ENCODE measurements at regions not wholly inside any gene's neighbourhood (a gene's known extent, or its start where the extent isn't known, plus 50 kb on each side); places are given as distances from the start of the nearest gene placed in this dataset.

DNA sequence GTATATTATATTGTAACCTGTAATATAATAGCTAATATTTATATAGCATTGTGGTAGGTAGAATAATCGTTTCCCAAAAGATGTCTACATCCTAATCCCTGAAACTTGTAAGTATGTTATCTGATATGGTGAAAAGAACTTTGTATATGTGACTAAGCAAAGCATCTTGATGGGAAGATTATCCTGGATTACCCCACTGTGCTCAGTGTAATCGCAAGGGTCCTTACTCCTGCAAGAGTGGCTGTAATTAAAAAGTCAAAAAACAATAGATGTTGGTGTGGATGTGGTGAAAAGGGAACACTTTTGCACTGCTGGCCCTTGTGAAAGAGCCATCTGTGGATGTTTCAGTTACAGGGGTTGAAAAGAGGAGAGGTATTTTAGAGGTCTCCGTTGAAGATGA is 95.2 kb downstream of the EDN1 start:
- H2AFZ ChIP-seq (ENCODE audit: low read length) = no peak overlapping the region
- H3K4me1 ChIP-seq (ENCODE audit: low read length) = no peaks in the 10 kb centered on the region
- H3K27me3 ChIP-seq (ENCODE audit: low read length) = no peaks in the 10 kb centered on the region
- no peaks in the 10 kb centered on the region for H4K20me1 ChIP-seq (ENCODE audit: insufficient read depth, low read depth, low read length)
- H3K9me2 ChIP-seq (replicated peaks; ENCODE audit: insufficient read depth, low read length) = no peaks in the 10 kb centered on the region
- no peak overlapping the region for H3K9ac ChIP-seq (ENCODE audit: low read length)
- no peak overlapping the region for H3K4me3 ChIP-seq (ENCODE audit: low read length)
- H3K36me3 ChIP-seq (ENCODE audit: insufficient read depth, low read length) = no peaks in the 10 kb centered on the region
- H3K4me2 ChIP-seq (ENCODE audit: low read depth, low read length, poor library complexity, severe bottlenecking) = no peak overlapping the region
- no peaks in the 10 kb centered on the region for H3K9me3 ChIP-seq (ENCODE audit: low read length)
- H3K27ac ChIP-seq (ENCODE audit: low read length) = no peak overlapping the region
- DNase-seq = no peak
- H3K79me2 ChIP-seq (ENCODE audit: low read length) = no peaks in the 10 kb centered on the region

- no peaks in the 10 kb centered on the region for H3K79me2 ChIP-seq (ENCODE audit: low read length)
- no peak overlapping the region for H3K4me2 ChIP-seq (ENCODE audit: low read depth, low read length, poor library complexity, severe bottlenecking)
- H3K9me3 ChIP-seq (ENCODE audit: low read length) = no peaks in the 10 kb centered on the region
- no peaks in the 10 kb centered on the region for H3K36me3 ChIP-seq (ENCODE audit: insufficient read depth, low read length)
- no peak overlapping the region for H3K4me3 ChIP-seq (ENCODE audit: low read length)
- H2AFZ ChIP-seq (ENCODE audit: low read length) = no peak overlapping the region
- H3K27me3 ChIP-seq (ENCODE audit: low read length) = no peaks in the 10 kb centered on the region
- H3K27ac ChIP-seq (ENCODE audit: low read length) = no peak overlapping the region
- no peaks in the 10 kb centered on the region for H3K4me1 ChIP-seq (ENCODE audit: low read length)
- H3K9ac ChIP-seq (ENCODE audit: low read length) = no peak overlapping the region
- H4K20me1 ChIP-seq (ENCODE audit: insufficient read depth, low read depth, low read length) = no peaks in the 10 kb centered on the region
- no peak for DNase-seq
- H3K9me2 ChIP-seq (replicated peaks; ENCODE audit: insufficient read depth, low read length) = no peaks in the 10 kb centered on the region
Observed at GRCh38 chr6:12386816-12387215, 96.7 kb downstream of the EDN1 start.

- H3K79me2 ChIP-seq (ENCODE audit: low read length) = no peaks in the 10 kb centered on the region
- no peaks in the 10 kb centered on the region for H3K27me3 ChIP-seq (ENCODE audit: low read length)
- no peak overlapping the region for H3K9ac ChIP-seq (ENCODE audit: low read length)
Observed at GRCh38 chr6:12391472-12391871, 101.3 kb downstream of the EDN1 start.

GRCh38 chr6:12392490-12392889 is 102.3 kb downstream of the EDN1 start:
- H3K4me2 ChIP-seq (ENCODE audit: low read depth, low read length, poor library complexity, severe bottlenecking) = no peak overlapping the region
- H3K79me2 ChIP-seq (ENCODE audit: low read length) = no peaks in the 10 kb centered on the region
- no peak overlapping the region for H3K9ac ChIP-seq (ENCODE audit: low read length)
- no peak overlapping the region for H3K27ac ChIP-seq (ENCODE audit: low read length)
- H4K20me1 ChIP-seq (ENCODE audit: insufficient read depth, low read depth, low read length) = no peaks in the 10 kb centered on the region
- H2AFZ ChIP-seq (ENCODE audit: low read length) = no peak overlapping the region
- H3K27me3 ChIP-seq (ENCODE audit: low read length) = no peaks in the 10 kb centered on the region
- no peaks in the 10 kb centered on the region for H3K9me3 ChIP-seq (ENCODE audit: low read length)
- no peak overlapping the region for H3K4me3 ChIP-seq (ENCODE audit: low read length)
- H3K4me1 ChIP-seq (ENCODE audit: low read length) = no peaks in the 10 kb centered on the region
- no peaks in the 10 kb centered on the region for H3K36me3 ChIP-seq (ENCODE audit: insufficient read depth, low read length)
- no peaks in the 10 kb centered on the region for H3K9me2 ChIP-seq (replicated peaks; ENCODE audit: insufficient read depth, low read length)
- no peak for DNase-seq

More at GRCh38 chr6:12391472-12391871, 101.3 kb downstream of the EDN1 start:
- Histone ChIP-seq H3K4me3 (ENCODE audit: low read length) (no peak overlapping the region), H3K27ac (ENCODE audit: low read length) (no peak overlapping the region), H3K4me1 (ENCODE audit: low read length) (no peaks in the 10 kb centered on the region), H3K9me2 (replicated peaks; ENCODE audit: insufficient read depth, low read length) (no peaks in the 10 kb centered on the region), H4K20me1 (ENCODE audit: insufficient read depth, low read depth, low read length) (no peaks in the 10 kb centered on the region), H3K36me3 (ENCODE audit: insufficient read depth, low read length) (no peaks in the 10 kb centered on the region), H3K4me2 (ENCODE audit: low read depth, low read length, poor library complexity, severe bottlenecking) (no peak overlapping the region), H3K9me3 (ENCODE audit: low read length) (no peaks in the 10 kb centered on the region), H2AFZ (ENCODE audit: low read length) (no peak overlapping the region)
- DNase-seq = no peak

- H3K27me3 ChIP-seq (ENCODE audit: low read length) = no peaks in the 10 kb centered on the region
- no peak overlapping the region for H3K4me2 ChIP-seq (ENCODE audit: low read depth, low read length, poor library complexity, severe bottlenecking)
- no peaks in the 10 kb centered on the region for H3K79me2 ChIP-seq (ENCODE audit: low read length)
- H3K4me1 ChIP-seq (ENCODE audit: low read length) = no peaks in the 10 kb centered on the region
- DNase-seq = no peak
- no peak overlapping the region for H3K9ac ChIP-seq (ENCODE audit: low read length)
- no peaks in the 10 kb centered on the region for H3K9me2 ChIP-seq (replicated peaks; ENCODE audit: insufficient read depth, low read length)
- no peak overlapping the region for H3K27ac ChIP-seq (ENCODE audit: low read length)
- no peak overlapping the region for H2AFZ ChIP-seq (ENCODE audit: low read length)
- no peak overlapping the region for H3K4me3 ChIP-seq (ENCODE audit: low read length)
- H3K36me3 ChIP-seq (ENCODE audit: insufficient read depth, low read length) = no peaks in the 10 kb centered on the region
- H4K20me1 ChIP-seq (ENCODE audit: insufficient read depth, low read depth, low read length) = no peaks in the 10 kb centered on the region
- H3K9me3 ChIP-seq (ENCODE audit: low read length) = no peaks in the 10 kb centered on the region
Observed at GRCh38 chr6:12393100-12393499, 102.9 kb downstream of the EDN1 start.

GRCh38 chr6:12394170-12394569 is 104.0 kb downstream of the EDN1 start:
- H3K9ac ChIP-seq (ENCODE audit: low read length) = no peak overlapping the region
- H3K79me2 ChIP-seq (ENCODE audit: low read length) = no peaks in the 10 kb centered on the region
- H3K27me3 ChIP-seq (ENCODE audit: low read length) = no peaks in the 10 kb centered on the region
- DNase-seq = no peak
- H3K9me2 ChIP-seq (replicated peaks; ENCODE audit: insufficient read depth, low read length) = no peaks in the 10 kb centered on the region
- H3K4me1 ChIP-seq (ENCODE audit: low read length) = no peaks in the 10 kb centered on the region
- H3K9me3 ChIP-seq (ENCODE audit: low read length) = no peaks in the 10 kb centered on the region
- no peak overlapping the region for H3K4me3 ChIP-seq (ENCODE audit: low read length)
- no peaks in the 10 kb centered on the region for H4K20me1 ChIP-seq (ENCODE audit: insufficient read depth, low read depth, low read length)
- H3K27ac ChIP-seq (ENCODE audit: low read length) = no peak overlapping the region
- H3K36me3 ChIP-seq (ENCODE audit: insufficient read depth, low read length) = no peaks in the 10 kb centered on the region
- H2AFZ ChIP-seq (ENCODE audit: low read length) = no peak overlapping the region
- no peak overlapping the region for H3K4me2 ChIP-seq (ENCODE audit: low read depth, low read length, poor library complexity, severe bottlenecking)

- no peak overlapping the region for H3K4me2 ChIP-seq (ENCODE audit: low read depth, low read length, poor library complexity, severe bottlenecking)
- H3K27me3 ChIP-seq (ENCODE audit: low read length) = no peaks in the 10 kb centered on the region
- H3K9ac ChIP-seq (ENCODE audit: low read length) = no peak overlapping the region
- H3K36me3 ChIP-seq (ENCODE audit: insufficient read depth, low read length) = no peaks in the 10 kb centered on the region
- H4K20me1 ChIP-seq (ENCODE audit: insufficient read depth, low read depth, low read length) = no peaks in the 10 kb centered on the region
- no peaks in the 10 kb centered on the region for H3K9me3 ChIP-seq (ENCODE audit: low read length)
- no peak overlapping the region for H3K27ac ChIP-seq (ENCODE audit: low read length)
- H3K4me3 ChIP-seq (ENCODE audit: low read length) = no peak overlapping the region
- no peak for DNase-seq
- H3K79me2 ChIP-seq (ENCODE audit: low read length) = no peaks in the 10 kb centered on the region
- H3K4me1 ChIP-seq (ENCODE audit: low read length) = no peaks in the 10 kb centered on the region
- H3K9me2 ChIP-seq (replicated peaks; ENCODE audit: insufficient read depth, low read length) = no peaks in the 10 kb centered on the region
- no peak overlapping the region for H2AFZ ChIP-seq (ENCODE audit: low read length)
Observed at GRCh38 chr6:12395898-12396297, 105.7 kb downstream of the EDN1 start.

DNA sequence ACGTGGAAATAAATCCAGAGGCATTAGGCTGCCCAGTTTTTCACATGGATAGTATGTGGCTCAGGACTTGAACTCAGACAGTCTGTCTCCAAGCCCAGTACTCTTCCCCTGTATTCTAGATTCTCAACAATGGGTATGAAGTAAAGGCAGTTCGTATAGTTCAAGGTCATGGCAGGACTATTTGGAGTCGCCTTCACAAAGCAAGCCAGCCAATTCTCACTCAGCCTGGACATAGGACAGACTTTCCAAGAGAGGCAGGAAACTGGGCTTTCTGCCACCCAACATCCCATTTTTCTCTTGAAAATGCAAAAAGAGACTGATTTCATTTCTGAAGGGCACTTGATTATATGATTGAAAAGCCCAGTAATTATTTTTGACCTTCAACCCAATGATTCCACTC is 111.0 kb downstream of the EDN1 start:
- no peak overlapping the region for H2AFZ ChIP-seq (ENCODE audit: low read length)

GRCh38 chr6:12403201-12403826 is 113.2 kb downstream of the EDN1 start:
- H2AFZ ChIP-seq (ENCODE audit: low read length) = no peak overlapping the region
- no peaks in the 10 kb centered on the region for H3K36me3 ChIP-seq (ENCODE audit: insufficient read depth, low read length)
- no peak overlapping the region for H3K4me2 ChIP-seq (ENCODE audit: low read depth, low read length, poor library complexity, severe bottlenecking)

More for the DNA sequence above, 111.0 kb downstream of the EDN1 start:
- no peak overlapping the region for H3K9ac ChIP-seq (ENCODE audit: low read length)
- no peak overlapping the region for H3K4me3 ChIP-seq (ENCODE audit: low read length)
- DNase-seq = no peak
- no peaks in the 10 kb centered on the region for H3K4me1 ChIP-seq (ENCODE audit: low read length)
- H3K9me3 ChIP-seq (ENCODE audit: low read length) = no peaks in the 10 kb centered on the region
- H3K4me2 ChIP-seq (ENCODE audit: low read depth, low read length, poor library complexity, severe bottlenecking) = no peak overlapping the region
- H4K20me1 ChIP-seq (ENCODE audit: insufficient read depth, low read depth, low read length) = no peaks in the 10 kb centered on the region
- H3K27ac ChIP-seq (ENCODE audit: low read length) = no peak overlapping the region
- H3K79me2 ChIP-seq (ENCODE audit: low read length) = no peaks in the 10 kb centered on the region
- H3K36me3 ChIP-seq (ENCODE audit: insufficient read depth, low read length) = no peaks in the 10 kb centered on the region
- no peaks in the 10 kb centered on the region for H3K9me2 ChIP-seq (replicated peaks; ENCODE audit: insufficient read depth, low read length)
- H3K27me3 ChIP-seq (ENCODE audit: low read length) = no peaks in the 10 kb centered on the region

More at GRCh38 chr6:12403201-12403826, 113.2 kb downstream of the EDN1 start:
- H3K4me1 ChIP-seq (ENCODE audit: low read length) = no peaks in the 10 kb centered on the region
- no peak overlapping the region for H3K4me3 ChIP-seq (ENCODE audit: low read length)
- H3K9ac ChIP-seq (ENCODE audit: low read length) = no peak overlapping the region
- DNase-seq = no peak
- no peaks in the 10 kb centered on the region for H3K79me2 ChIP-seq (ENCODE audit: low read length)
- no peak overlapping the region for H3K27ac ChIP-seq (ENCODE audit: low read length)
- H4K20me1 ChIP-seq (ENCODE audit: insufficient read depth, low read depth, low read length) = no peaks in the 10 kb centered on the region
- H3K9me3 ChIP-seq (ENCODE audit: low read length) = no peaks in the 10 kb centered on the region
- no peaks in the 10 kb centered on the region for H3K9me2 ChIP-seq (replicated peaks; ENCODE audit: insufficient read depth, low read length)
- H3K27me3 ChIP-seq (ENCODE audit: low read length) = no peaks in the 10 kb centered on the region
